ENCODE measurements at regions not wholly inside any gene's neighbourhood (a gene's known extent, or its start where the extent isn't known, plus 50 kb on each side); places are given as distances from the start of the nearest gene placed in this dataset.

DNA sequence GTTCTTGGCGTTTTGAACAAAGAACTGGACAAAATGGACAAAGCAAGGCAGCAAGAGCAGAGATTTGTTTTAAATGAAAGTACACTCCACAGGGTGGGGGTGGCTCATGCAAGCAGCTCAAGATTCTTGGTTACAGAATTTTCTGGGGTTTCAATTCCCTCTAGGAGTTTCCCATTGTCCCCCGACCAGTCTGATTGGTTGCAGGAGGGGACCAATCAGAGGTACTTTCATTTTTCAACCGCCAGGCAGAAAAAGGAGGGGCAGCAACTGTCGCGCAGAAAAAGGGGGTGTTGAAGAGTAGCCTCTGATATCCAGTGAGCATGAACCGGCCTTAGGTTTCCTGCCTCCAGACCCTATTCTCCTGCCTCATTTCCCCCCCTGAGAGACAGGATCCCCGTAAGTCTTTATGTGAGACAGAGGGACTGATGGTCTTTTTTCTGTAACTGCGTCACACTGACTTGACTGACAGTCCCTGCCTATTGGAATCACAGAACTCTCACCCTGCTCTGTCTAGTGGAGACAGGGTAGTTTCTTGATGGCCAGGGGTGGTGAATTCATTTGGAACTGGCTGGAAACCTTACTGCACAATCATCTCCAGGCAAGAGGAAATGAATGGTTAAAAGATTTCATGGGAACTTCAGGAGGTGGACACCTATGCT, 59.4 kb upstream of the ALOX12 start:
- peak; percentile 38; the same call in 1 of the 2 replicates for ATAC-seq

DNA sequence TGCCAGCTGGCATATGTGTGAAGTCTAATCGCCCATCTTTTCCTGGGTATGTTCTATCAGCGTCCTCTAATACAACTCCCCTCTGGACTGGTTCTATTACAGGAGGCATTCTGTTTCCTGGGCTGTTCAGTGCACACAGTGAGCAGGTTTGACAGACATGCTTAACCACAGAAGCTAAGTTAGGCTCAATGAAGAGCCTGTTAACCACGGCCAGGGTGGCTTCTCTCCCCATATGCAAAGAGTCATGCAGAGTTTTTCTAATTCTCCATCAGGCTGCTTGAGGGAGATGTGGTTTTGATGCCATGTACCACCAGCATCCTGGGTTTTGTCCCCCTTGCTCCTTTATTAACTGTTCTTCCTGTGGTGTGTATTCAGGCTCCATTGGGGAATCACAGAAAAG, 57.2 kb upstream of the ALOX12 start:
- ATAC-seq, result no peak
- H3K36me3 Mint-ChIP-seq, result peaks cover 8% of the 10 kb centered on the region
- no peak for DNase-seq (ENCODE audit: low spot score)
- no peak overlapping the region for H3K27ac Mint-ChIP-seq
- peaks cover 9% of the 10 kb centered on the region for H3K4me1 Mint-ChIP-seq
- ChIA-PET POLR2A (no interaction called here), CTCF (interaction anchor here (0.9 to 1.1 kb wide), 2 partner anchors 66 to 83 kb away, joined by 3 read pairs; no protein-coding TSS in a partner anchor)
- H3K27me3 Mint-ChIP-seq (ENCODE audit: low read depth), result peaks cover 9% of the 10 kb centered on the region
- H3K9me3 Mint-ChIP-seq, result peaks cover 19% of the 10 kb centered on the region
- no peak overlapping the region for H3K4me3 Mint-ChIP-seq
- TF ChIP-seq, protein P1, sequence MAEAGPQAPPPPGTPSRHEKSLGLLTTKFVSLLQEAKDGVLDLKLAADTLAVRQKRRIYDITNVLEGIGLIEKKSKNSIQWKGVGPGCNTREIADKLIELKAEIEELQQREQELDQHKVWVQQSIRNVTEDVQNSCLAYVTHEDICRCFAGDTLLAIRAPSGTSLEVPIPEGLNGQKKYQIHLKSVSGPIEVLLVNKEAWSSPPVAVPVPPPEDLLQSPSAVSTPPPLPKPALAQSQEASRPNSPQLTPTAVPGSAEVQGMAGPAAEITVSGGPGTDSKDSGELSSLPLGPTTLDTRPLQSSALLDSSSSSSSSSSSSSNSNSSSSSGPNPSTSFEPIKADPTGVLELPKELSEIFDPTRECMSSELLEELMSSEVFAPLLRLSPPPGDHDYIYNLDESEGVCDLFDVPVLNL (CRISPR knock-in tag; IDR thresholded peaks at IDR 0.05; ENCODE audit: borderline replicate concordance, low read depth), result no peak
- no peak for TF ChIP-seq ATF1 (CRISPR knock-in tag; IDR thresholded peaks at IDR 0.05)
- TF ChIP-seq, protein P2, sequence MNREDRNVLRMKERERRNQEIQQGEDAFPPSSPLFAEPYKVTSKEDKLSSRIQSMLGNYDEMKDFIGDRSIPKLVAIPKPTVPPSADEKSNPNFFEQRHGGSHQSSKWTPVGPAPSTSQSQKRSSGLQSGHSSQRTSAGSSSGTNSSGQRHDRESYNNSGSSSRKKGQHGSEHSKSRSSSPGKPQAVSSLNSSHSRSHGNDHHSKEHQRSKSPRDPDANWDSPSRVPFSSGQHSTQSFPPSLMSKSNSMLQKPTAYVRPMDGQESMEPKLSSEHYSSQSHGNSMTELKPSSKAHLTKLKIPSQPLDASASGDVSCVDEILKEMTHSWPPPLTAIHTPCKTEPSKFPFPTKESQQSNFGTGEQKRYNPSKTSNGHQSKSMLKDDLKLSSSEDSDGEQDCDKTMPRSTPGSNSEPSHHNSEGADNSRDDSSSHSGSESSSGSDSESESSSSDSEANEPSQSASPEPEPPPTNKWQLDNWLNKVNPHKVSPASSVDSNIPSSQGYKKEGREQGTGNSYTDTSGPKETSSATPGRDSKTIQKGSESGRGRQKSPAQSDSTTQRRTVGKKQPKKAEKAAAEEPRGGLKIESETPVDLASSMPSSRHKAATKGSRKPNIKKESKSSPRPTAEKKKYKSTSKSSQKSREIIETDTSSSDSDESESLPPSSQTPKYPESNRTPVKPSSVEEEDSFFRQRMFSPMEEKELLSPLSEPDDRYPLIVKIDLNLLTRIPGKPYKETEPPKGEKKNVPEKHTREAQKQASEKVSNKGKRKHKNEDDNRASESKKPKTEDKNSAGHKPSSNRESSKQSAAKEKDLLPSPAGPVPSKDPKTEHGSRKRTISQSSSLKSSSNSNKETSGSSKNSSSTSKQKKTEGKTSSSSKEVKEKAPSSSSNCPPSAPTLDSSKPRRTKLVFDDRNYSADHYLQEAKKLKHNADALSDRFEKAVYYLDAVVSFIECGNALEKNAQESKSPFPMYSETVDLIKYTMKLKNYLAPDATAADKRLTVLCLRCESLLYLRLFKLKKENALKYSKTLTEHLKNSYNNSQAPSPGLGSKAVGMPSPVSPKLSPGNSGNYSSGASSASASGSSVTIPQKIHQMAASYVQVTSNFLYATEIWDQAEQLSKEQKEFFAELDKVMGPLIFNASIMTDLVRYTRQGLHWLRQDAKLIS (CRISPR knock-in tag; IDR thresholded peaks at IDR 0.05; ENCODE audit: borderline replicate concordance), result no peak
- TF ChIP-seq ZNF219 (CRISPR knock-in tag; IDR thresholded peaks at IDR 0.05; ENCODE audit: borderline replicate concordance), result no peak
- no peak for TF ChIP-seq MXD4 (CRISPR knock-in tag; IDR thresholded peaks at IDR 0.05; ENCODE audit: borderline replicate concordance)
- TF ChIP-seq, protein P3, sequence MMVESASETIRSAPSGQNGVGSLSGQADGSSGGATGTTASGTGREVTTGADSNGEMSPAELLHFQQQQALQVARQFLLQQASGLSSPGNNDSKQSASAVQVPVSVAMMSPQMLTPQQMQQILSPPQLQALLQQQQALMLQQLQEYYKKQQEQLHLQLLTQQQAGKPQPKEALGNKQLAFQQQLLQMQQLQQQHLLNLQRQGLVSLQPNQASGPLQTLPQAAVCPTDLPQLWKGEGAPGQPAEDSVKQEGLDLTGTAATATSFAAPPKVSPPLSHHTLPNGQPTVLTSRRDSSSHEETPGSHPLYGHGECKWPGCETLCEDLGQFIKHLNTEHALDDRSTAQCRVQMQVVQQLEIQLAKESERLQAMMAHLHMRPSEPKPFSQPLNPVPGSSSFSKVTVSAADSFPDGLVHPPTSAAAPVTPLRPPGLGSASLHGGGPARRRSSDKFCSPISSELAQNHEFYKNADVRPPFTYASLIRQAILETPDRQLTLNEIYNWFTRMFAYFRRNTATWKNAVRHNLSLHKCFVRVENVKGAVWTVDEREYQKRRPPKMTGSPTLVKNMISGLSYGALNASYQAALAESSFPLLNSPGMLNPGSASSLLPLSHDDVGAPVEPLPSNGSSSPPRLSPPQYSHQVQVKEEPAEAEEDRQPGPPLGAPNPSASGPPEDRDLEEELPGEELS (CRISPR knock-in tag; IDR thresholded peaks at IDR 0.05), result no peak
- TF ChIP-seq, protein P4, sequence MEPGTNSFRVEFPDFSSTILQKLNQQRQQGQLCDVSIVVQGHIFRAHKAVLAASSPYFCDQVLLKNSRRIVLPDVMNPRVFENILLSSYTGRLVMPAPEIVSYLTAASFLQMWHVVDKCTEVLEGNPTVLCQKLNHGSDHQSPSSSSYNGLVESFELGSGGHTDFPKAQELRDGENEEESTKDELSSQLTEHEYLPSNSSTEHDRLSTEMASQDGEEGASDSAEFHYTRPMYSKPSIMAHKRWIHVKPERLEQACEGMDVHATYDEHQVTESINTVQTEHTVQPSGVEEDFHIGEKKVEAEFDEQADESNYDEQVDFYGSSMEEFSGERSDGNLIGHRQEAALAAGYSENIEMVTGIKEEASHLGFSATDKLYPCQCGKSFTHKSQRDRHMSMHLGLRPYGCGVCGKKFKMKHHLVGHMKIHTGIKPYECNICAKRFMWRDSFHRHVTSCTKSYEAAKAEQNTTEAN (CRISPR knock-in tag; IDR thresholded peaks at IDR 0.05), result no peak
- TF ChIP-seq NFE2L1 (CRISPR knock-in tag; IDR thresholded peaks at IDR 0.05), result no peak

More for the DNA sequence above, 59.4 kb upstream of the ALOX12 start:
- peaks cover 9% of the 10 kb centered on the region for H3K27me3 Mint-ChIP-seq (ENCODE audit: low read depth)
- POLR2A ChIA-PET, result no interaction called here
- H3K36me3 Mint-ChIP-seq, result peaks cover 8% of the 10 kb centered on the region
- peaks cover 9% of the 10 kb centered on the region for H3K4me1 Mint-ChIP-seq
- TF ChIP-seq, protein P5, sequence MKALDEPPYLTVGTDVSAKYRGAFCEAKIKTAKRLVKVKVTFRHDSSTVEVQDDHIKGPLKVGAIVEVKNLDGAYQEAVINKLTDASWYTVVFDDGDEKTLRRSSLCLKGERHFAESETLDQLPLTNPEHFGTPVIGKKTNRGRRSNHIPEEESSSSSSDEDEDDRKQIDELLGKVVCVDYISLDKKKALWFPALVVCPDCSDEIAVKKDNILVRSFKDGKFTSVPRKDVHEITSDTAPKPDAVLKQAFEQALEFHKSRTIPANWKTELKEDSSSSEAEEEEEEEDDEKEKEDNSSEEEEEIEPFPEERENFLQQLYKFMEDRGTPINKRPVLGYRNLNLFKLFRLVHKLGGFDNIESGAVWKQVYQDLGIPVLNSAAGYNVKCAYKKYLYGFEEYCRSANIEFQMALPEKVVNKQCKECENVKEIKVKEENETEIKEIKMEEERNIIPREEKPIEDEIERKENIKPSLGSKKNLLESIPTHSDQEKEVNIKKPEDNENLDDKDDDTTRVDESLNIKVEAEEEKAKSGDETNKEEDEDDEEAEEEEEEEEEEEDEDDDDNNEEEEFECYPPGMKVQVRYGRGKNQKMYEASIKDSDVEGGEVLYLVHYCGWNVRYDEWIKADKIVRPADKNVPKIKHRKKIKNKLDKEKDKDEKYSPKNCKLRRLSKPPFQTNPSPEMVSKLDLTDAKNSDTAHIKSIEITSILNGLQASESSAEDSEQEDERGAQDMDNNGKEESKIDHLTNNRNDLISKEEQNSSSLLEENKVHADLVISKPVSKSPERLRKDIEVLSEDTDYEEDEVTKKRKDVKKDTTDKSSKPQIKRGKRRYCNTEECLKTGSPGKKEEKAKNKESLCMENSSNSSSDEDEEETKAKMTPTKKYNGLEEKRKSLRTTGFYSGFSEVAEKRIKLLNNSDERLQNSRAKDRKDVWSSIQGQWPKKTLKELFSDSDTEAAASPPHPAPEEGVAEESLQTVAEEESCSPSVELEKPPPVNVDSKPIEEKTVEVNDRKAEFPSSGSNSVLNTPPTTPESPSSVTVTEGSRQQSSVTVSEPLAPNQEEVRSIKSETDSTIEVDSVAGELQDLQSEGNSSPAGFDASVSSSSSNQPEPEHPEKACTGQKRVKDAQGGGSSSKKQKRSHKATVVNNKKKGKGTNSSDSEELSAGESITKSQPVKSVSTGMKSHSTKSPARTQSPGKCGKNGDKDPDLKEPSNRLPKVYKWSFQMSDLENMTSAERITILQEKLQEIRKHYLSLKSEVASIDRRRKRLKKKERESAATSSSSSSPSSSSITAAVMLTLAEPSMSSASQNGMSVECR (CRISPR knock-in tag; IDR thresholded peaks at IDR 0.05; ENCODE audit: borderline replicate concordance), result no peak
- TF ChIP-seq, protein P6, sequence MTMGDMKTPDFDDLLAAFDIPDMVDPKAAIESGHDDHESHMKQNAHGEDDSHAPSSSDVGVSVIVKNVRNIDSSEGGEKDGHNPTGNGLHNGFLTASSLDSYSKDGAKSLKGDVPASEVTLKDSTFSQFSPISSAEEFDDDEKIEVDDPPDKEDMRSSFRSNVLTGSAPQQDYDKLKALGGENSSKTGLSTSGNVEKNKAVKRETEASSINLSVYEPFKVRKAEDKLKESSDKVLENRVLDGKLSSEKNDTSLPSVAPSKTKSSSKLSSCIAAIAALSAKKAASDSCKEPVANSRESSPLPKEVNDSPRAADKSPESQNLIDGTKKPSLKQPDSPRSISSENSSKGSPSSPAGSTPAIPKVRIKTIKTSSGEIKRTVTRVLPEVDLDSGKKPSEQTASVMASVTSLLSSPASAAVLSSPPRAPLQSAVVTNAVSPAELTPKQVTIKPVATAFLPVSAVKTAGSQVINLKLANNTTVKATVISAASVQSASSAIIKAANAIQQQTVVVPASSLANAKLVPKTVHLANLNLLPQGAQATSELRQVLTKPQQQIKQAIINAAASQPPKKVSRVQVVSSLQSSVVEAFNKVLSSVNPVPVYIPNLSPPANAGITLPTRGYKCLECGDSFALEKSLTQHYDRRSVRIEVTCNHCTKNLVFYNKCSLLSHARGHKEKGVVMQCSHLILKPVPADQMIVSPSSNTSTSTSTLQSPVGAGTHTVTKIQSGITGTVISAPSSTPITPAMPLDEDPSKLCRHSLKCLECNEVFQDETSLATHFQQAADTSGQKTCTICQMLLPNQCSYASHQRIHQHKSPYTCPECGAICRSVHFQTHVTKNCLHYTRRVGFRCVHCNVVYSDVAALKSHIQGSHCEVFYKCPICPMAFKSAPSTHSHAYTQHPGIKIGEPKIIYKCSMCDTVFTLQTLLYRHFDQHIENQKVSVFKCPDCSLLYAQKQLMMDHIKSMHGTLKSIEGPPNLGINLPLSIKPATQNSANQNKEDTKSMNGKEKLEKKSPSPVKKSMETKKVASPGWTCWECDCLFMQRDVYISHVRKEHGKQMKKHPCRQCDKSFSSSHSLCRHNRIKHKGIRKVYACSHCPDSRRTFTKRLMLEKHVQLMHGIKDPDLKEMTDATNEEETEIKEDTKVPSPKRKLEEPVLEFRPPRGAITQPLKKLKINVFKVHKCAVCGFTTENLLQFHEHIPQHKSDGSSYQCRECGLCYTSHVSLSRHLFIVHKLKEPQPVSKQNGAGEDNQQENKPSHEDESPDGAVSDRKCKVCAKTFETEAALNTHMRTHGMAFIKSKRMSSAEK (CRISPR knock-in tag; IDR thresholded peaks at IDR 0.05; ENCODE audit: borderline replicate concordance), result no peak
- TF ChIP-seq NFYB (CRISPR knock-in tag; conservative IDR thresholded peaks at IDR 0.05; ENCODE audit: low read depth), result 0 out of 2 replicates have a peak, but pooled peaks have one; percentile 35
- TF ChIP-seq ZNF317 (CRISPR knock-in tag; IDR thresholded peaks at IDR 0.05; ENCODE audit: borderline replicate concordance, low read depth), result no peak
- no peak for TF ChIP-seq ZNF423 (CRISPR knock-in tag; IDR thresholded peaks at IDR 0.05)
- H3K4me3 Mint-ChIP-seq, result peak overlapping the region; percentile 14; the same call in 1 of the 2 replicates
- CTCF ChIA-PET, result interaction anchor here (1.0 to 1.7 kb wide), 2 partner anchors 68 to 86 kb away, joined by 3 to 5 read pairs; no protein-coding TSS in a partner anchor
- no peak overlapping the region for H3K27ac Mint-ChIP-seq
- peaks cover 31% of the 10 kb centered on the region for H3K9me3 Mint-ChIP-seq
- no peak for DNase-seq (ENCODE audit: low spot score)
